KBM-7 (cell line): ENCODE measurements at regions not wholly inside any gene's neighbourhood (a gene's known extent, or its start where the extent isn't known, plus 50 kb on each side); places are given as distances from the start of the nearest gene placed in this dataset.

ENCODE experiments used
- DNase-seq: peaks from one replicate; pipeline ENCODE4 v3.0.0-alpha.2; 2015
- in situ Hi-C: fragments of 300-500 bp; cut with MboI; formaldehyde crosslinking; loops from 2 replicates; pipeline ENCODE4 v1.14.3; 2020; ENCODE audit warnings: low sequenced_read_pairs, low pct_unique_long_range_greater_than_20kb, mixed read lengths

GRCh38 chr3:177414093-177414492, 216.8 kb upstream of the TBL1XR1 start:
- no peak for DNase-seq
- in situ Hi-C loops, result no loop called here

- in situ Hi-C loops, result no loop called here
- no peak for DNase-seq
Measured at GRCh38 chr3:177418787-177419186, 221.5 kb upstream of the TBL1XR1 start.

GRCh38 chr3:177419904-177420601, 222.8 kb upstream of the TBL1XR1 start:
- DNase-seq, result no peak
- in situ Hi-C loops, result no loop called here

- in situ Hi-C loops, result no loop called here
- no peak for DNase-seq
Measured at GRCh38 chr3:177420651-177421480, 223.6 kb upstream of the TBL1XR1 start.

GRCh38 chr3:177421481-177421785, 224.2 kb upstream of the TBL1XR1 start:
- in situ Hi-C loops, result no loop called here
- no peak for DNase-seq

GRCh38 chr3:177424521-177424920, 227.2 kb upstream of the TBL1XR1 start:
- peak; percentile 26 for DNase-seq
- in situ Hi-C loops, result no loop called here

- DNase-seq, result no peak
- in situ Hi-C loops, result no loop called here
Measured at GRCh38 chr3:177425042-177425441, 227.8 kb upstream of the TBL1XR1 start.

GRCh38 chr3:177426106-177426877, 229.0 kb upstream of the TBL1XR1 start:
- DNase-seq, result peak; percentile 33
- in situ Hi-C loops, result no loop called here

GRCh38 chr3:177426878-177427495, 229.7 kb upstream of the TBL1XR1 start:
- DNase-seq, result peak; percentile 27
- in situ Hi-C loops, result no loop called here

GRCh38 chr3:177427540-177427939, 230.3 kb upstream of the TBL1XR1 start:
- in situ Hi-C loops, result no loop called here
- no peak for DNase-seq

GRCh38 chr3:177429079-177429478, 231.8 kb upstream of the TBL1XR1 start:
- in situ Hi-C loops, result no loop called here
- DNase-seq, result no peak

GRCh38 chr3:177429771-177430170, 232.5 kb upstream of the TBL1XR1 start:
- DNase-seq, result no peak
- in situ Hi-C loops, result no loop called here

GRCh38 chr3:177430653-177431052, 233.4 kb upstream of the TBL1XR1 start:
- DNase-seq, result no peak
- in situ Hi-C loops, result no loop called here

- in situ Hi-C loops, result no loop called here
Measured at GRCh38 chr3:177431525-177432176, 234.4 kb upstream of the TBL1XR1 start.

GRCh38 chr3:177435301-177435700, 238.0 kb upstream of the TBL1XR1 start:
- in situ Hi-C loops, result no loop called here
- DNase-seq, result no peak

More at GRCh38 chr3:177431525-177432176, 234.4 kb upstream of the TBL1XR1 start:
- no peak for DNase-seq

GRCh38 chr3:177437513-177438337, 240.4 kb upstream of the TBL1XR1 start:
- no peak for DNase-seq
- in situ Hi-C loops, result no loop called here

- DNase-seq, result no peak
Measured at GRCh38 chr3:177438596-177439220, 241.4 kb upstream of the TBL1XR1 start.

GRCh38 chr3:177439694-177440269, 242.5 kb upstream of the TBL1XR1 start:
- in situ Hi-C loops, result no loop called here
- DNase-seq, result no peak

More at GRCh38 chr3:177438596-177439220, 241.4 kb upstream of the TBL1XR1 start:
- in situ Hi-C loops, result no loop called here
